KMS-11 (cell line): ENCODE measurements at regions not wholly inside any gene's neighbourhood (a gene's known extent, or its start where the extent isn't known, plus 50 kb on each side); places are given as distances from the start of the nearest gene placed in this dataset.

Experiments used
- H2AFZ ChIP-seq: fragments of 200-600 bp; sonication (generic); 2 replicates; pipeline ENCODE4 v1.6.1; 2016; ENCODE audit warnings: antibody characterized with exemption, mixed run types, low read depth
- H3K27ac ChIP-seq: fragments of 200-600 bp; sonication (generic); 2 replicates; pipeline ENCODE4 v1.6.1; 2016; ENCODE audit warnings: mild to moderate bottlenecking, mixed run types
- H3K27me3 ChIP-seq: fragments of 200-600 bp; sonication (generic); 2 replicates; pipeline ENCODE4 v1.6.1; 2017; ENCODE audit warnings: mild to moderate bottlenecking, low read depth, mixed run types, moderate library complexity; ENCODE audit not compliant: insufficient read depth
- H3K36me3 ChIP-seq: fragments of 200-600 bp; sonication (generic); 2 replicates; pipeline ENCODE4 v1.6.1; 2017; ENCODE audit warnings: mild to moderate bottlenecking, mixed run types; ENCODE audit not compliant: insufficient read depth
- H3K4me1 ChIP-seq: fragments of 200-600 bp; sonication (generic); 2 replicates; pipeline ENCODE4 v1.6.1; 2016; ENCODE audit warnings: mild to moderate bottlenecking, low read depth, mixed run types; ENCODE audit not compliant: poor library complexity, severe bottlenecking
- H3K4me2 ChIP-seq: fragments of 200-600 bp; sonication (generic); 2 replicates; pipeline ENCODE4 v1.7.0; 2016; ENCODE audit warnings: mild to moderate bottlenecking, mixed run types
- H3K4me3 ChIP-seq: fragments of 200-600 bp; sonication (generic); IDR thresholded peaks from 2 replicates; pipeline ENCODE4 v1.6.1; 2017; ENCODE audit warnings: low read depth, low read length, mixed read lengths; ENCODE audit not compliant: insufficient read depth
- H3K79me2 ChIP-seq: fragments of 200-600 bp; sonication (generic); 2 replicates; pipeline ENCODE4 v1.6.1; 2016; ENCODE audit warnings: low read depth, mixed run types; ENCODE audit not compliant: insufficient read depth
- H3K9ac ChIP-seq: fragments of 200-600 bp; sonication (generic); 2 replicates; pipeline ENCODE4 v1.6.1; 2016; ENCODE audit warnings: mild to moderate bottlenecking, mixed run types
- H4K20me1 ChIP-seq: fragments of 200-600 bp; sonication (generic); 2 replicates; pipeline ENCODE4 v1.6.1; 2016; ENCODE audit warnings: mild to moderate bottlenecking, mixed run types; ENCODE audit not compliant: insufficient read depth
- TF ChIP-seq, protein P1 (sequence below): fragments of 200-600 bp; sonication (generic); conservative IDR thresholded peaks from 2 replicates; pipeline ENCODE4 v1.6.1; 2017; ENCODE audit warnings: low read depth, mild to moderate bottlenecking, antibody characterized with exemption, low read length, moderate library complexity, mixed read lengths

DNA sequence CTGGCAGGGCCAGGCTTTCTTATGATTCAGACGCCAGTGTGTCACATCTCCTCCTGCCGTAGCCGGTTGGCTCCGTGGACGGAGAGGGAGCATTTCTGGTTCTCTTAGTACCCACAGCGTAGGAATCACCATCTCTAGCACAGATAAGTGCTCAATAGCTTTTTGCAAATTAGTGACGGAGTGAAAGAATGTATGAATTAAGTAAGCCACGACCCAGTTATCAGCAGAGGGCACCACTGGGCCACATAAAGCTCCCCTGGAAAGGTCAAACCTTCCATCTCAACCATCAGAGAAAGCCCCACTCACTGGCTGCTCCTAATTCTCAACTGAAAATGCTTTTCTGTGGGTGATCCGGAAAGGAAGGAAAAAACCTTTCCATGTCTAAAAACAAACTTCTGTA is 317.0 kb upstream of the ADCY2 start:
- Histone ChIP-seq H3K27me3 (no peaks in the 10 kb centered on the region), H4K20me1 (no peaks in the 10 kb centered on the region), H3K27ac (no peak overlapping the region), H3K4me3 (no peak overlapping the region), H3K9ac (no peak overlapping the region), H3K4me2 (no peak overlapping the region), H3K36me3 (no peaks in the 10 kb centered on the region), H2AFZ (no peak overlapping the region), H3K4me1 (no peaks in the 10 kb centered on the region), H3K79me2 (no peaks in the 10 kb centered on the region)
- TF ChIP-seq, protein P1, sequence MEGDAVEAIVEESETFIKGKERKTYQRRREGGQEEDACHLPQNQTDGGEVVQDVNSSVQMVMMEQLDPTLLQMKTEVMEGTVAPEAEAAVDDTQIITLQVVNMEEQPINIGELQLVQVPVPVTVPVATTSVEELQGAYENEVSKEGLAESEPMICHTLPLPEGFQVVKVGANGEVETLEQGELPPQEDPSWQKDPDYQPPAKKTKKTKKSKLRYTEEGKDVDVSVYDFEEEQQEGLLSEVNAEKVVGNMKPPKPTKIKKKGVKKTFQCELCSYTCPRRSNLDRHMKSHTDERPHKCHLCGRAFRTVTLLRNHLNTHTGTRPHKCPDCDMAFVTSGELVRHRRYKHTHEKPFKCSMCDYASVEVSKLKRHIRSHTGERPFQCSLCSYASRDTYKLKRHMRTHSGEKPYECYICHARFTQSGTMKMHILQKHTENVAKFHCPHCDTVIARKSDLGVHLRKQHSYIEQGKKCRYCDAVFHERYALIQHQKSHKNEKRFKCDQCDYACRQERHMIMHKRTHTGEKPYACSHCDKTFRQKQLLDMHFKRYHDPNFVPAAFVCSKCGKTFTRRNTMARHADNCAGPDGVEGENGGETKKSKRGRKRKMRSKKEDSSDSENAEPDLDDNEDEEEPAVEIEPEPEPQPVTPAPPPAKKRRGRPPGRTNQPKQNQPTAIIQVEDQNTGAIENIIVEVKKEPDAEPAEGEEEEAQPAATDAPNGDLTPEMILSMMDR = peak; percentile 30; the same call in 1 of the 2 replicates

GRCh38 chr5:7080501-7080900 is 315.4 kb upstream of the ADCY2 start:
- no peak overlapping the region for H3K27ac ChIP-seq
- H3K4me1 ChIP-seq = no peaks in the 10 kb centered on the region
- H2AFZ ChIP-seq = no peak overlapping the region
- no peak overlapping the region for H3K9ac ChIP-seq
- no peaks in the 10 kb centered on the region for H3K79me2 ChIP-seq
- H3K4me2 ChIP-seq = no peak overlapping the region
- TF ChIP-seq, protein P1 = no peak
- H3K4me3 ChIP-seq = no peak overlapping the region
- H3K27me3 ChIP-seq = no peaks in the 10 kb centered on the region
- H3K36me3 ChIP-seq = no peaks in the 10 kb centered on the region
- H4K20me1 ChIP-seq = no peaks in the 10 kb centered on the region

DNA sequence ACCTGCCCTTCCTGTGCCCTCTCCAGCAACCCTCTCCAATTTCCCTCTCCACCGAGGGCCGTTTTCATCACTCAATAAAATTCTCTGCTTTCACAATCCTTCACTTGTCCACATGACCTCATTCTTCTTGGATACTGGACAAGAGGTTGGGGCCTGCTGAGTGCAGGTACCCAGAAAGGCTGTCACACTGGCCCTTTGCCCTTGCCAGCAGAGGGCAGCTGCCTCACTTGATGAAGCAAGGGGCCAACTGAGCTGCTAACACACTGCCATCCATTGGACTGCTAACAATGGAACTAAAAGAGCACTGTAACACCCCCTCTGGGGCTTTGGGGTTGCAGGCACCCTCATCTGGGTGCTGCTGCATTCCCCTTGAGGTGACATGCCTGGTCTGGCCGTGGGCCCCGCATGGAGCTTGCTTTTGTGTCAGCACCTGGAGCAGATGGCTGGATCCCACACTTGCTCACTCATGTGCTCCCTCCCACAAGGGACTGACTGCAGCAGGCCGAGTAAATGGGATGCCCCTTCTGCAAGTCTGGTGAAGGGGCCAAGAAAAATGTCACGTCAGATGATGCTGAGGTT is 308.1 kb upstream of the ADCY2 start:
- Histone ChIP-seq H3K9ac (no peak overlapping the region), H3K4me3 (no peak overlapping the region), H4K20me1 (no peaks in the 10 kb centered on the region), H3K79me2 (no peaks in the 10 kb centered on the region), H3K27ac (no peak overlapping the region), H3K4me1 (no peaks in the 10 kb centered on the region), H3K27me3 (no peaks in the 10 kb centered on the region), H3K36me3 (no peaks in the 10 kb centered on the region), H3K4me2 (no peak overlapping the region), H2AFZ (no peak overlapping the region)
- TF ChIP-seq, protein P1 = no peak

DNA sequence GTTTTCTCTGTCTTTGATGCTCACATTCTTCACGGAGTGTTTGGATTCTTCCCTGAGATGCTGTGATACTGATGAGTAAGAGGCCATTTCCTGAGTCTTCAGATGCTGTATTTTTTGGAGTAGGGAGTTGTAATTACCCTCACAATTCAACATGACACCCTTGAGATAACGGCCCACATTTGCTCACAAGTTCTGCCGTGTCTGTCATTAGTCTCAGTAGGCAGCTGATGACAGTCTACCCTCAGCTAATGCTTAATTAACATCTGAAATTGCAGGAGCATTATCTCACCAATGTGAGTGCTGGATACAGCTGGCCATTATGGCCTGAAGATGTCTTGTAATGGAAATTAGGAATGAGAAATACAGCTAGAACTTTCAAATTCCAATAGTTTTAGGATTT is 307.1 kb upstream of the ADCY2 start:
- Histone ChIP-seq H3K4me3 (no peak overlapping the region), H3K27ac (no peak overlapping the region), H3K79me2 (no peaks in the 10 kb centered on the region), H3K27me3 (no peaks in the 10 kb centered on the region), H3K9ac (no peak overlapping the region), H4K20me1 (no peaks in the 10 kb centered on the region), H3K4me2 (no peak overlapping the region), H3K4me1 (no peaks in the 10 kb centered on the region), H2AFZ (no peak overlapping the region), H3K36me3 (no peaks in the 10 kb centered on the region)
- TF ChIP-seq, protein P1 = no peak

GRCh38 chr5:7094626-7095025 is 301.3 kb upstream of the ADCY2 start:
- H3K27me3 ChIP-seq = no peaks in the 10 kb centered on the region

More at GRCh38 chr5:7094626-7095025, 301.3 kb upstream of the ADCY2 start:
- TF ChIP-seq, protein P1 = no peak
- Histone ChIP-seq H3K27ac (no peak overlapping the region), H3K36me3 (no peaks in the 10 kb centered on the region), H3K9ac (no peak overlapping the region), H3K4me1 (no peaks in the 10 kb centered on the region), H3K4me3 (no peak overlapping the region), H4K20me1 (no peaks in the 10 kb centered on the region), H2AFZ (no peak overlapping the region), H3K4me2 (no peak overlapping the region), H3K79me2 (no peaks in the 10 kb centered on the region)
